Activated T-cell treated with anti-CD3 and anti-CD28 coated beads, Interleukin-2, amount 50 U/mL, for 1 hour (primary cell): ENCODE measurements at regions not wholly inside any gene's neighbourhood (a gene's known extent, or its start where the extent isn't known, plus 50 kb on each side); places are given as distances from the start of the nearest gene placed in this dataset.
"Not testable (repeated sequence)": the region's sequence is repeated elsewhere in the genome, so short reads cannot be mapped to it uniquely, and the experiment has no call there.

Source experiments
- DNase-seq: peaks from one replicate; pipeline ENCODE4 v3.0.0-alpha.2; 2020

DNA sequence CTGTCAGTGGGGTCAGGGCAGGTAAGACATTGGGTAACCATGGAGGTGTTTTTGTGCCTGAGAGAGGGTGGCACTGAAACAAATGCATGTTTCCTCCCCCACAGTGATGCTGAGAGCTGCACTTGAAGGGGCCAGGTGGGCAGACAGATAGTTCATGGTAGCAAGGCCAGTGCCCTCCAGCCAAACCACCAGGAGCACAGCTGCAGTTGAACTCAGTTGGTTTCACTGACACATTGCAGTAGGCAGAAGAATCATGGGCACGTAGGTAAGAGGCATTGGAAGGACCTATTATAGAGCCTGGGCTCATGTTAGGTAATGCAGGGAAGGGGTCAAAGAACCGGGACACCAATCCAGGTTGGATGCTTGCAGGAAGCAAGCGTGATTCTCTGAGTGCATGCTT, 93.2 kb upstream of the ARL4C start:
- no peak for DNase-seq

DNA sequence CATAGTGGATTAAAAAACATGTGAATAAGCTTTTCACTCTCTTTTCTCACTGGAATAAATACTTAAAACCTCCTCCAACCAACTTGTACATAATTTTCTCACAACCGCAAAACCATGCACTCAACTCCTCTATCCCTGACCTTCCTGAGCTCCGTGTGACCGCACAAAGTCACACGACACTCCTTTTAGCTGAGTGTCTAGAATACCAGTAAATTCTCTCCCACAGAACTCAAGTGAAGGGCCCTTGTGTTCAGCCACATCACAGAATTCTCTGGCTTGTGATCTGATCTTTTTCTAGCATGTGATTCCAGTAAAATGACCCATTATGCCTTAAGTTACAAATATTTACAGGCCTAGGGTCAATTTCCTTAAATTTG, 91.2 kb upstream of the ARL4C start:
- no peak for DNase-seq

DNA sequence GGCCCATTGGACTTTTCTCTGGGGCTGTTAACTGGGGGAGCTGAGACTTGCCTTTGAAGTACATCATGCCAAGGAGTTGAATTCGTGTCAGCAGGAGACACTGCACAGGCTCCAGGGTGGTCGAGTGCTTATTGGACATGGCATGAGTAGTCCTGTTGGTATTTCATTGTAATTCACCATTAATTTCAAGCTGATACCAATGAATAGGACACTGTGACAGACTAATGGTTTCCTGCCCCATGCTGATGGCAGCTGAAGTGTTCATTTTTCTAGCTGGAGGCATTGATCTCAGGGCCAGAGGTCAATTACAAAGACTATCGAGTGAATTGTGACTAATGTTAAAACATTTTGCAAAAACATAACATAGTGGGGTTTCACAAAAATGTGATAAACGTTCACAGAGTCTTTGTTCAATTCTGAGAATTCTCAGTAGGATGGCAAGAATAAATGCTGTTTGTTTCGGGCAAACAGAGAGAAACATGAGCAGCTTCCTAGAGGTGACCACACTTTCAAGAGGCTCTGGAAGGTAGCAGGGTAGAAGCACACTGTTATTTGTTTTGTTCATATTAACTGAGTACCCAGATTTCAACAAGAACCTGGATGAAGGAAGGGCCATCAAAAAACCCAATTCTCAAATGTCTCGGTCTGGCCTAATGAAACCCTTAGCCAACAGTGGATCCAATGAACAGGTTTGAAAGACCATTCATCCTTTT, 90.6 kb upstream of the ARL4C start:
- DNase-seq, result no peak

DNA sequence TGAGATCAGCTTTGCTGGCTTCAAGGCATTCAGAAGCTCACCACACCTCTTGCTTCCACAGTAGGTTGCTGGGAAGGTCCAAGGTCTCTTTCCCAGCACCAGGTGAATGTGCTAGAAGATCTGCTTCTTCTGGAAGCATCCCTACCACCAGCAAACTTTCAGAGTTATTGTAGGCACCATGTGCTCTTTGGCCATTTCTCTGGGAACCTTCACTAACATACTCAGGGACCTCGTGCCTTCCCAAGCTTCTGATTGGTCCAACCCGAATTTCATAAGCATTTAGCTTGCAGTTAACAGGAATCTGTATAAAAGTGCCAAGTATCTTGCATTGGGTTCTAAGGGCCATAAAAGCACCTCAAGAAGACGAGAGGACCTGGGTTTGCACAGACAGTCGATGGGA, 86.5 kb upstream of the ARL4C start:
- DNase-seq, result no peak

DNA sequence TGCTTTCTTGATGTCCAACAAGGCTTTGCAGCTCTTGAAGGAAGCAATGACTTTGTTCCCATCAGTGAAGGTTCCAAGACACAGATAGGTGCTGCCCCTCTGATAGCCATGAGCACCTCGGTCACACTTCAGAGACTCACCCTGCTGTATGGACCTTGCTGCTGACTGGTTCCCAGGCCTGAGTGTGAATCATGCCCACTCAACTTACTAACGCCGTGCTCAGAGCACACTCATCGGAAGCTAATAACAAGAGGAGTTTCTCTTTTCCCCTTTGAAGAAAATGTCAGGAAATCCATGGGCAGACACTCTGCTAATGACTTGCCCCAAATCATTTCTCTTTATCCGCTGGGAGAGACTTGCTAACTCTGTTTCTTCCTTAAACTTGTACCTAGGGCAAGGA, 83.8 kb upstream of the ARL4C start:
- DNase-seq, result no peak

DNA sequence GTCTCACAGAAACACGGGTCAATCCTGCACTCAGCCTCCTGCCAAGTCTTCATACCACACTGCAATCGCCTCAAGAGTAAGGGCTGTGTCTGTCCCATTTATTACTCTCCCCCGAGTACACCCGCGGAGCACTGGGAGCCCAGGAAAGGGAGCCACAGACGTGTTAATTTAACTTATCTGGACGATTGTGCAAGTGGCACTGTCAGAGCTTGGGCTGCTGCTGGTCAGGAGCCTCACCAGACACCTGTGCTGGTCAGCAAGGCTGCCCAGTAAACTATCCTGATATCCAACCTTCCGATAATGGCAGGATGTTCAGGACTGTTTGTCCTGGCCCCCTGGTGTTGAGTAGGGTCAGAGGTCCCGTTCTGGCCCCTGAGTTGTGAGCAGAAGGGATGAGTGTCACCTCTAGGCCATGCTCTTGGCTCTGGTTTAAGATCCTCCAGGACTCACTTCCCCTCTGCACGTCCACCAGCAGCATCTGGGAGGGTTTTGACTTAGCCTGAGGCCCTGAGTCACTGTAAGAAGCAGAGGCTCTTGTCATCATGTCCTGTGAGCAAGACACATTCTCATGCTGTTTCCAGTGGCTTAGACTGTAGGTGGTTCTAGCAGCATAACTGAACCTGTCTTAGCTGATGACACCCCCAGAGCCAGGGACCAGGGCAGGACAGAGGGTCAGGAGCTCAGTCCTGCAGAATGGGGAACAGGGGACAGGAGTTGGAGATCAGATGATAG, 82.5 kb upstream of the ARL4C start:
- DNase-seq, result no peak

DNA sequence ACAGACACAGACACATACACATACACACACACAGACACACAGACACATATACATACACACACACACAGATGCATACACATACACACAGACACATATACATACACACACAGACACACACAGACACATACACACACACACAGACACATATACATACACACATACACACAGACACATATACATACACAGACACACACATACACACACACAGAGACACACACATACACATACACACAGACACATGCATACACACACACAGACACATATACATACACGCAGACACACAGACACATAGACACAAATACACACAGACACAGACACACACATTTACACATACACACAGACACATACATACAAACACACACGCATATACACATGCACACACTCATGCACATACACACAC, 81.5 kb upstream of the ARL4C start:
- no peak for DNase-seq

DNA sequence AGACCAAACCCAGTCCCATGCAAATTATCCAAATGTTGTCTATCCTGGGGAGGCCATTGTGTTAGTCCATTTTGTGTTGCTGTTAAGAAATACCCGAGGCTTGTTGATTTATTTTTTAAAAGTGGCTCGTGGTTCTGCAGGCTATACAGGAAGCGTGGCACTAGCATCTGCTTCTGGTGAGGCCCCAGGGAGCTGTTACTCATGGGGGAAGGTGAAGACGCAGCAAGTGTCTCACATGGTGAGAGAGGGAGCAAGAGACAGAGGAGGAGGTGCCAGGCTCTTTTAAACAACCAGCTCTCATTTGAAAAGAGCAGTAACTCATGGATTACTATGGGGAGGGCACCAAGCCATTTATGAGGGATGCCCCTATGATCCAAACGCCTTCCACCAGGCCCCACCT, 80.3 kb upstream of the ARL4C start:
- no peak for DNase-seq

DNA sequence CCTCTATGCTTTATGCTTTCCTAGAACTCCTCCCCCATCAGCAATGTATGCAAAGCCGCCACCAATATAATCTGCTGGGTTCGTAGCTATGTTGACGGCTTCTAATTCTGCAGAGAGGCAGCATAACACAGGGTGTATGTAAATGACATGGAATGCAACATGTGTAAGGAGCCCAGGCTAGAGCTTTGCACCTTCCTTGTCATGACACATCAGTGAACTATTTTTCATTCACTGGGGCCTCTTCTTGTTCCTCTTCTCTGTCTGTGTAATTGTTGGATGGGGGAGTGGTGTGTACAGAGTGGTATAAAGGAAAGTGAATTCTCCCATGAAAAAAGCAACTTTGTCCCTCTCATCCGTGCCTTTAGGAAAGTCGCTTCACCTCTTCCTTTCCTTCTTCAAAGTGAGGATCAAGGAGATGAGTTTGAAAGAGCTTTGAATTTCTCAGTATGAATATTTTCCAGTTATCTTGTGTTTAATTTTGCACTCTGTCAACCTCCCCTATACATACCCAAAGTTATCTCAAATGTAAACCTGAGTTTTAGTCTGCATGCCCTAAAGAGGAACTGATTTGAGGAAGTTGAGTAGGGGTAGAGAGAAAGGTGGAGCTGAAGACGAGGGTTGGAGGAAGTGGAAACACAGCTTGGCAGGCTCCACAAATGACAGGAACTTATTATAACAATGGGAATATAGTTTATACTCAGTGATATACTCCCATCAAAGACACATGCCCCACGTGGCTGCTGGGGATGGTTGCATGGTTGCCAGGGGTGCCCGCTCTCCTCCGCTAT, 74.9 kb upstream of the ARL4C start:
- DNase-seq, result no peak

DNA sequence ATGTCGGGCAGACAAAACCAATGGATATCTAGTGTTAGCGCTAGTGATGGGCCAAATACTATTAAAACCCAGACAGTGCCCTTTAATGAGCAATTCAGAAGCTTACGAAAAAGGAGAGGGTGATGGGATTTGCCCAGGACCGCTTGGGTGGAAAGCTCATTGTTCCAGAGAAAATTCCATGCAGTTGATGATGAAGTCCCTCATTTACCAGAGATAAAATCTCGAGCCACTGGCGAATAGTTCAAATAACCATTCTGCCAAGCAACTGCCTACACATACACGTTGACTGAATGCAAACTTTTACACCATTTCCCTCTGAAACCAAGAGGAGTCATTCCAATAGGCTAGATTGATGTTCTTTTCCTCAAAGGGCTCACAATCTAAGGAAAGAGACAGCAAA, 73.6 kb upstream of the ARL4C start:
- DNase-seq, result no peak

DNA sequence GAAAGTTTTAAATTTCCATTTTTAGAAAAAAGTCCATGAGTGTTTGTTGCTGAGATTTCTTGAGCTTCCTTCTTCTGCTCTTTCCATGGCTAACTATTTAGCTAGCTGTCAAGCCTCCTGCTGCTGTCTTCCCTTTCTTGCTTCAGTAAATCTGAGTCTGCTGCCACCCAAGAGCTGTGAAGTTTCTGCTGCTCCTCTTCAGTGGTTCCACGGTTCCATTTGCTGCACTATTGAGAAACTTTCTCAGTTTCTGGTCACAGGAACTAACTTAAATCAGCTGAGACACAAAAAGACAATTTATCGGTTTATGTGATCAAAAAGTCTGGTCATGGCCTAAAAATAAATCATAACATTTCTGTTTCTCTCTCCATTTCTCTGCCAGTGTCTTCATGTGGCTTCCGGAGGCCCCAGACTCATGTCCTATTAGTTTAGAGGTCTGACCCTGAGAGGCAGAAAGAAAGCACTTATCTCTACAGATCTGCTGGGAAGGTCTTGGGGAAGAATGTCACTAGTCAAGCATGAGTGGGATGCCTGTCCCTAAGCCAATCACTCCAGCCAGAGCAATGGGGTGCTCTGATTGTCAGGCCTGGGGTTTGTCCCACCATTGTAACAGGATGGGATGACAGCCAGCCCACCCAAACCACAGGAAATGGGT, 73.0 kb upstream of the ARL4C start:
- no peak for DNase-seq

DNA sequence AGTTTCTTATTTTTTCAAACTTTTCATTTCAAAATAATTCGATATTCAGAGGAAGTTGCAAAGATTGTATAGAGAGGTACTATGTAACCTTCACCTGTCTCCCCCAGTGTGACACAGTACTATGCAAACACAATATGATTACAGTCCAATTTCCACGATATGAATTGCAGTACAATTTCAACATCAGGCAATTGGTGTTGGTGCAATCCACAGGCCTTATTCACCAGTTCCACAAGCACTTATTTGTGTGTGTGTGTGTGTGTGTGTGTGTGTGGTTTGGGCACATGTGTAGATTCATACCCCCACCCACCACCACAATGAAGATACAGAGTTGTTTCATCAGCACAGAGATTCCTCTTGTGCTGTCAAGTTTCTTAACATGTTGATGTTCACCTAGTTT, 69.7 kb upstream of the ARL4C start:
- DNase-seq, result no peak

DNA sequence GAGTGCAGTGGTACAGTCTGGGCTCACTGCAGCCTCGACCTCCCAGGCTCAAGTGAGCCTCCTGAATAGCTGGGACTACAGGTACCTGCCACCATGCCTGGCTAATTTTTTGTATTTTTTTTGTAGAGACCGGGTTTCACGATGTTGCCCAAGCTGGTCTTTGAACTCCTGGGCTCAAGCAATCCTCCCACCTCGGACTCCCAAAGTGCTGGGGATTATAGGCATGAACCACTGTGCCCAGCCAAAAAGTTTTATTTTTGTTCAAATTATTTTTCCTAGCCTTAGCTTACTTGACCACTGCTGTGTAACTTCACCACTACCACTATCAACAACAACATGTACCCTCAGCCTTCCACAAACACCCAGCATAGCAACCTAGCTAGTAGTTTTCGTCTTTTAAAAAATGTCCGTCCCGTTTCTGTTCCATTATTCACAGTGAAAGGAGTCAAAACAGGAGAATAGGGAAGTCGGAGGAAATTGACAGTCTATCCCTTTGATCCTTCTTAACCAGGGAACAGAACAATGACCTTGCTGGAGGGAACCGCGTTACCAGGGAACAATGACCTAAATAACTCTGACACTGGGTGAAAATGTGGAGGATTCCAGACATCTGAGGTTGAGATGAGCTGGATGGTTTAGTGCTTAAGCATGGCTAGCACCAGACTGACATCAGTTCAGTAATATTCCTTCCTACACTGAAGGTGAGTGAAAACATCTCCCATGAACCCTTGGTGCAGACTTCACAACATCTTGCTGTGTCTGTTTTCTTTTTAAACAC, 69.2 kb upstream of the ARL4C start:
- no peak for DNase-seq

DNA sequence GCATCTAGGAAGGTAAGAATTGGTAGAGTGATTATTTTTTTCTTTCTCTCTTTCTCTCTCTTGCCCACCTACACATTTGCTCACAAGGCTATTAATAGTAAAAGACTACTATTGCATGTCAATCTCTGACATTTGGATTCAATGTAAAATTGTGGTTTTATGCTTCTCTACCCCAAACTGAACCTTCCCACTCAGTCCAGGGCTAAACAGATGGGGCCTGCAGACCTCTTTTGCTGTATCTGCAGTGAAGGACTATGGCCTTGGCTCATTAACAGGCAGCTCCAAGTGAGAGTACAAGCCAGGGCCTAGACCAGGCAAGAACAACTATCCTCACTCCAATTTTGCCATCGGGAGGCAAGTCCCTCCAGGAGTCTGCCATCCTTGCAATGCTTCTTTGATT, 68.3 kb upstream of the ARL4C start:
- DNase-seq, result no peak

DNA sequence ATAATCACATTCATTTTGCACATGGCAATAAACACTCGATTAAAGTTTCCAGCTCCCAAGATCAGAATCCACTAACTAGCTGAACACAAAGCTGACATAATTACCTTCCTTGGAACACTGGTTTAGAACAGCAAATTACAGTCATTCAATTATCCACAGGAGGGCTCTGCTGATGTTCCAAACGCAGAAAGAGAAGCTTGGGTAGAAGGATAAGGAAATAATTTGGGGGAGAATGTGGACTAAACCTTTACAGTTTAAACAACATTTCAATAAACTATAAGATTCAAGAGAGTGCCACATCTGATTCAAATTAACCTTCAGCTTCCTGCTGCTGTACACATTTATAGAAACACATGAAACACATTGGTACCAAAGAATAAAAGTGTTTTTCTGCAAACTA, 67.8 kb upstream of the ARL4C start:
- no peak for DNase-seq

DNA sequence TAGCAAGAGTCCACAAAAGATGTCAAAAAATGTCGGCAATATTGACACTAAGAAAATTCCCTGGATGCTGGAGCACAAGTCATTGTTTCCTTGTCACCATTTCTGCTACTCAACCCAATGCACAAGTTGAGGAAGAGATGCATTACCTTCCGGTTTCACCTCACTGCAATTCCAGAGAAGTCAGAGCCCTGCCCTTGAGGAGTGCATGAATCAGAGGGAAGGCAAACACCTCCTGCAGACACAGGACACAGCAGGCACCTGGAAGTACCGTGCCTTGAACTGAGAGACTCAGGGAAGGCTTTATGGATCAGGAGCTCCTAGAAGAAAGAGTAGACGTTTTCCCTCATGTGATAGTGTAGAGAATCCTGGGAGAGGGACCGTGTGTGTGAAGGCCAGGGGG, 62.7 kb upstream of the ARL4C start:
- no peak for DNase-seq

DNA sequence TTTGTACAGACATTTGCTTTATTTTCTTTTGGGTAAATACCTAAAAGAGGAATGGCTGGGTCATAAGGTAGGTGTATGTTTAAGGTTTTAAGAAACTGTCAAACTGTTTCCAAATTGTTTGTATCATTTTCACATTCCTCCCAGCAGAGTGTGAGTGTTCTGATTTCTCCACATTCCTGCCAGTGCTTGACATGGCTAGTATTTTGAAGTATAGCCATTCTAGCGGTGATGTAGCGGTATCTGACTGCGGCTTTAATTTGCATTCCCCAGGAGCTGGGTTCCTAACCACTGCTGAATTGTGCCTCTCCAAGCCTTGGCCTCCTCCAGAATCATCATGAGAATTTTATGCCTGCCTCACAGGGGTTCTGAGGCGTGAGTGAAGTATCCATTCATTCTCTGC, 61.8 kb upstream of the ARL4C start:
- DNase-seq, result no peak

DNA sequence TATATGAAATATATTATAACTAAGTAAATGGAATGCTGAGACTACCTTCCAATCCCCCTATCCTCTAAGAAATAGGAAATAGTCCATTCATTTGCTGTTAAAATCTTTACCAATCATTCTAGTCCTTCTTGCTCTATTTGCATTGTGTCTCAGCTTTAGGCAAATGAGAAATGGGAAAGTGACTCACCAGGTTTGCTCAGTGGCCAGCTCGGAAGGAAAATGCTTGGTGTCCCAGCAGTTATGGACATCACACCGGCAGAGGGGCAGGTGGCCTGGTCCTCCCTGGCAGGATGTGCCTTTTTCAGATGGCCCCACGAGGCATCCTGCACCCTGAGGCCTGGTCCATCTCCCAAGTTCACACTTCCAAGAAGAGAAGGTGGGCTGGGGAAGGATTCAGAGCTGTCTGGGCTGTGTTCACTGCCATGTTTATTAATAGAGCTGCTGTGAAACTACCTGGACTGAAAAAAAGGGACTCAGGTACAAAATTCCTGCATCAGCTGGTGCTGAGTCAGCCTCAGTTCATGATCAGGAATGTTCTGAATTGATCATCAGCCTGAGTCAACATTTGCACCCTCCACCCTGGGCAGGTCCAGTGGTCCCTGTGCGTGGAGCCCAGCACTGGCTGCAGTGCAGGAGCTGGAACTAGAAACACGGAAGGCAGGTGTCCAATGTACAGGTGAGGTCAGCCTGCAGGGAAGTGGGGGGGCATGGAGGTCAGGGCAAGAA, 60.1 kb upstream of the ARL4C start:
- no peak for DNase-seq

DNA sequence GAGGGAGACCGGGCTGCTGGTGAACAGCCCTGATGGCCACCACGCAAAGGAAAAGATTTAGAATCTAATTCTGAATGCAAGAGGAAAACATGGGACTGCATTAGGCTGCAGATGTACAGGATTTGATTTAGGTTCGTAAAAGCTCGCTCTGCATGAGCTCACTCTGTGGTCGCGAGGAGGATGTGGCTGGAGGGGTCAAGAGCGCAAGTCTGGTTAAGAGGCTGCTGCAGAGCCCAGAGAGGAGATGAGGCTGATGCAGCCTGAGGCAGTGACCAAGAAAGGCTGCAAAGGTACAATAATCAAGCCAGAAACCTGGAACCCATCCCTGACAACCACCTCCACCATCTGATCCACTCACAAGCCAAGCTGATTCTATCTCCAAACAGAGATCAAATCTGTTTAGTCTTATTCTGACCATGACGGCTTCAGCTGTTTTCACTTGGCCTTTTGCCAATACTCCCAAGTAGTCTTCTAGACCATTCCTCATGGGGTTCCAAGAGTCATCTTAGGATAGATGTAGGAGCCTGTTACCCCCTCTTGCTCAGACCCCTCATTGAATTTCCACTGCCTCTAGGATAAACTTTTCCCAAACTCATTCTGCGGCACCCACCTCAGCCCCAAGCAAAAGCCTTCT, 58.9 kb upstream of the ARL4C start:
- no peak for DNase-seq

DNA sequence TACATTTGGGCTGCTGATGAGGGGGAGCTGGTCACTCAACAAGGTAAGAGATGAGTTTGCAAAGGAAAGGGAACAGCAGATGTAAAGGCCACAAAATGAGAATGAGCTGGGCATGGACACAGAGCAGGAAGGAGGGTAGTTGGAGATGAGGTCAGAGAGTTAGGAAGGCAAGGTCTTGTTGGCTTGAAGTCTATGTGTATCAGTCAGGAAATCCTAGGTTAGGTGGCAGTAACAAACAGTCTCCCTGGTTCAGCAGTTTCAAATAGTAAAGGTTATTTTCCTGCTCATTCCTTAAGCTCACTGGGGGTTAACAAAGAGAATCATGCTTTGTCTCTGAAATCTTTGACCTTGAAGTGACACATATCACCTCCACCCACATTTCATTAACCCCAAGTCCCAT, 58.3 kb upstream of the ARL4C start:
- no peak for DNase-seq

DNA sequence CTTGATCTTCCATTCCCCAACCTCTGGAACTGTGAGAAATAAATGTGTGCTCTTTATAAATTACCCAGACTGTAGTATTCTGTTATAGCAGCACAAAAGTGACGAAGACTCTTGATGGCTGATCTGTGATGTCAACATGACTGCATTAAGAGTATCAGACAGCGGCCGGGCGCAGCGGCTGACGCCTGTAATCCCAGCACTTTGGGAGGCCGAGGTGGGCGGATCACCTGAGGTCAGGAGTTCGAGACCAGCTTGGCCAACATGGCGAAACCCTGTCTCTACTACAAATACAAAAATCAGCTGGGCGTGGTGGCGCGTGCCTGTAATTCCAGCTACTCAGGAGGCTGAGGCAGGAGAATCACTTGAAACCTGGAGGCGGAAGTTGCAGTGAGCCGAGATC, 56.3 kb upstream of the ARL4C start:
- DNase-seq, result not testable (repeated sequence)
